HG03469 (cell line): ENCODE measurements at regions not wholly inside any gene's neighbourhood (a gene's known extent, or its start where the extent isn't known, plus 50 kb on each side); places are given as distances from the start of the nearest gene placed in this dataset.
"Not testable (repeated sequence)": the region's sequence is repeated elsewhere in the genome, so short reads cannot be mapped to it uniquely, and the experiment has no call there.

Experiments used
- ATAC-seq: cut with Tn5 transposase; IDR thresholded peaks from one replicate; pipeline ENCODE4 v1.9.1; 2021; ENCODE audit warnings: mild to moderate bottlenecking, moderate library complexity, moderate number of reproducible peaks; ENCODE audit not compliant: unreplicated experiment

GRCh38 chr6:142016666-142017065 lies 116.1 kb upstream of the GJE1 start:
- ATAC-seq, result not testable (repeated sequence)

- ATAC-seq, result not testable (repeated sequence)
These were observed 117.3 kb upstream of the GJE1 start for GRCh38 chr6:142015463-142015862.

GRCh38 chr6:142015011-142015410 lies 117.7 kb upstream of the GJE1 start:
- no peak for ATAC-seq

GRCh38 chr6:142014515-142014914 lies 118.2 kb upstream of the GJE1 start:
- no peak for ATAC-seq

- no peak for ATAC-seq
These were observed 118.7 kb upstream of the GJE1 start for GRCh38 chr6:142013875-142014495.

- peak; percentile 92 for ATAC-seq
These were observed 119.4 kb upstream of the GJE1 start for GRCh38 chr6:142013287-142013686.

GRCh38 chr6:142011775-142012174 lies 121.0 kb upstream of the GJE1 start:
- no peak for ATAC-seq

GRCh38 chr6:142011156-142011555 lies 121.6 kb upstream of the GJE1 start:
- no peak for ATAC-seq

GRCh38 chr6:142009647-142010046 lies 123.1 kb upstream of the GJE1 start:
- no peak for ATAC-seq

- ATAC-seq, result no peak
These were observed 123.9 kb upstream of the GJE1 start for GRCh38 chr6:142008781-142009180.

GRCh38 chr6:142008016-142008735 lies 124.5 kb upstream of the GJE1 start:
- ATAC-seq, result no peak

- ATAC-seq, result no peak
These were observed 127.7 kb upstream of the GJE1 start for GRCh38 chr6:142005021-142005420.

- no peak for ATAC-seq
These were observed 129.8 kb upstream of the GJE1 start for GRCh38 chr6:142002825-142003405.

GRCh38 chr6:141996823-141997222 lies 135.9 kb upstream of the GJE1 start:
- ATAC-seq, result no peak

- no peak for ATAC-seq
These were observed 140.6 kb upstream of the GJE1 start for GRCh38 chr6:141992109-141992508.

- no peak for ATAC-seq
These were observed 141.9 kb upstream of the GJE1 start for GRCh38 chr6:141990840-141991239.

- no peak for ATAC-seq
These were observed 143.1 kb upstream of the GJE1 start for GRCh38 chr6:141989706-141989959.

- ATAC-seq, result peak; percentile 60
These were observed 143.6 kb upstream of the GJE1 start for GRCh38 chr6:141988954-141989705.

GRCh38 chr6:141988327-141988726 lies 144.4 kb upstream of the GJE1 start:
- ATAC-seq, result no peak

GRCh38 chr6:141986457-141986856 lies 146.3 kb upstream of the GJE1 start:
- ATAC-seq, result no peak

GRCh38 chr6:141981190-141981589 lies 151.5 kb upstream of the GJE1 start:
- ATAC-seq, result no peak

- no peak for ATAC-seq
These were observed 154.9 kb upstream of the GJE1 start for GRCh38 chr6:141977782-141978181.
